ENCODE measurements at regions not wholly inside any gene's neighbourhood (a gene's known extent, or its start where the extent isn't known, plus 50 kb on each side); places are given as distances from the start of the nearest gene placed in this dataset.

- H3K4me3 ChIP-seq = no peak overlapping the region
- H3K36me3 ChIP-seq = no peaks in the 10 kb centered on the region
- intact Hi-C loops (cut with DNase I; ENCODE audit: low total_unique reads) = no loop called here
- no peaks in the 10 kb centered on the region for H3K4me1 ChIP-seq
- TF ChIP-seq CTCF (IDR thresholded peaks at IDR 0.05 in 4 of 5, conservative IDR thresholded peaks at IDR 0.05 in 1 of 5) (no peak), POLR2A (IDR thresholded peaks at IDR 0.05) (no peak)
- in situ Hi-C loops (cut with MboI; ENCODE audit: low sequenced_read_pairs in 4 of 4) = no loop called here
- DNase-seq = no peak
- no peak overlapping the region for H3K27ac ChIP-seq
- ATAC-seq = no peak
- no peaks in the 10 kb centered on the region for H3K9me3 ChIP-seq
- H3K27me3 ChIP-seq = no peaks in the 10 kb centered on the region
These were observed 325.6 kb downstream of the TTLL7 start for GRCh38 chr1:83673312-83673711.

GRCh38 chr1:83671586-83671985, 327.3 kb downstream of the TTLL7 start:
- no peak for ATAC-seq
- H3K4me1 ChIP-seq = no peaks in the 10 kb centered on the region
- intact Hi-C loops (cut with DNase I; ENCODE audit: low total_unique reads) = no loop called here

GRCh38 chr1:83670909-83671565, 327.9 kb downstream of the TTLL7 start:
- in situ Hi-C loops (cut with MboI; ENCODE audit: low sequenced_read_pairs in 4 of 4) = no loop called here
- TF ChIP-seq POLR2A (IDR thresholded peaks at IDR 0.05) = no peak
- DNase-seq (no peak), ATAC-seq (no peak)
- H3K27me3 ChIP-seq = no peaks in the 10 kb centered on the region
- no peak overlapping the region for H3K4me3 ChIP-seq
- H3K4me1 ChIP-seq = no peaks in the 10 kb centered on the region
- H3K9me3 ChIP-seq = no peaks in the 10 kb centered on the region
- intact Hi-C loops (cut with DNase I; ENCODE audit: low total_unique reads) = no loop called here
- H3K27ac ChIP-seq = no peak overlapping the region
- H3K36me3 ChIP-seq = no peaks in the 10 kb centered on the region

More at GRCh38 chr1:83671586-83671985, 327.3 kb downstream of the TTLL7 start:
- Histone ChIP-seq H3K27ac (no peak overlapping the region), H3K27me3 (no peaks in the 10 kb centered on the region), H3K4me3 (no peak overlapping the region), H3K9me3 (no peaks in the 10 kb centered on the region), H3K36me3 (no peaks in the 10 kb centered on the region)
- TF ChIP-seq POLR2A (IDR thresholded peaks at IDR 0.05) (no peak), CTCF (IDR thresholded peaks at IDR 0.05 in 4 of 5, conservative IDR thresholded peaks at IDR 0.05 in 1 of 5) (no peak)
- in situ Hi-C loops (cut with MboI; ENCODE audit: low sequenced_read_pairs in 4 of 4) = no loop called here
- DNase-seq = no peak

GRCh38 chr1:83641796-83642443, 357.0 kb downstream of the TTLL7 start:
- ATAC-seq = no peak
- in situ Hi-C loops (cut with MboI; ENCODE audit: low sequenced_read_pairs in 4 of 4) = no loop called here
- no peaks in the 10 kb centered on the region for H3K9me3 ChIP-seq
- peak overlapping the region in 3 of 4 donors; percentile 2 to 45 (median 29) for H3K27ac ChIP-seq
- H3K36me3 ChIP-seq = no peaks in the 10 kb centered on the region
- no peak for DNase-seq
- no peaks in the 10 kb centered on the region for H3K27me3 ChIP-seq
- intact Hi-C loops (cut with DNase I; ENCODE audit: low total_unique reads) = no loop called here
- H3K4me3 ChIP-seq = no peak overlapping the region
- TF ChIP-seq CTCF (IDR thresholded peaks at IDR 0.05 in 4 of 5, conservative IDR thresholded peaks at IDR 0.05 in 1 of 5) (no peak), POLR2A (IDR thresholded peaks at IDR 0.05) (no peak)
- H3K4me1 ChIP-seq = peaks cover 0 to 3% of the 10 kb centered on the region in 2 donors

GRCh38 chr1:83641206-83641658, 357.7 kb downstream of the TTLL7 start:
- Histone ChIP-seq H3K27ac (peak overlapping the region in 3 of 4 donors; percentile 2 to 45 (median 29)), H3K4me3 (no peak overlapping the region), H3K9me3 (no peaks in the 10 kb centered on the region), H3K27me3 (no peaks in the 10 kb centered on the region), H3K4me1 (peaks cover 0 to 3% of the 10 kb centered on the region in 2 donors), H3K36me3 (no peaks in the 10 kb centered on the region)
- DNase-seq = no peak
- no peak for ATAC-seq
- in situ Hi-C loops (cut with MboI; ENCODE audit: low sequenced_read_pairs in 4 of 4) = no loop called here
- intact Hi-C loops (cut with DNase I; ENCODE audit: low total_unique reads) = no loop called here
- TF ChIP-seq CTCF (IDR thresholded peaks at IDR 0.05 in 4 of 5, conservative IDR thresholded peaks at IDR 0.05 in 1 of 5) (no peak), POLR2A (IDR thresholded peaks at IDR 0.05) (no peak)

Data from gastrocnemius medialis (tissue), 4 donors.